ENCODE measurements at regions not wholly inside any gene's neighbourhood (a gene's known extent, or its start where the extent isn't known, plus 50 kb on each side); places are given as distances from the start of the nearest gene placed in this dataset.

- TF ChIP-seq CTCF (IDR thresholded peaks at IDR 0.05) (no peak), POLR2A (IDR thresholded peaks at IDR 0.05) (no peak)
Observed at GRCh38 chr10:29375888-29376287, 87.0 kb downstream of the LYZL1 start.

Data from tibial nerve (tissue), 3 donors.